IMR-90 (cell line): ENCODE measurements at regions not wholly inside any gene's neighbourhood (a gene's known extent, or its start where the extent isn't known, plus 50 kb on each side); places are given as distances from the start of the nearest gene placed in this dataset.
A peak's percentile ranks its signal among the peaks of the same experiment; 100 is the strongest.

Experiments
- ATAC-seq: fragments of 200-7000 bp; cut with Tn5 transposase; 2 replicates; pipeline ENCODE4 v1.9.1; 2020; ENCODE audit warnings: low read depth, mild to moderate bottlenecking, moderate library complexity
- BruUV-seq: library from RNA; stranded (reverse); fragments of 400-500 nt; replicated peaks from 2 replicates; lab custom pipeline; 2021; lab: Mats Ljungman, UMichigan
- CTCF ChIA-PET: fragments of 300-600 bp; formaldehyde crosslinking; extraction: SDS; loops from one replicate; lab custom pipeline; 2021; ENCODE audit warnings: antibody characterized with exemption; lab: Yijun Ruan, JAX
- POLR2A ChIA-PET: fragments of 300-600 bp; sonication (Branson Sonifier 250); formaldehyde crosslinking; loops from one replicate; lab custom pipeline; 2022; ENCODE audit warnings: antibody characterized with exemption; ENCODE audit not compliant: unreplicated experiment; lab: Charles Lee
- DNase-seq: peaks from one replicate; pipeline ENCODE4 v3.0.0; 2013
- H2AFZ ChIP-seq: replicated peaks from 2 replicates; pipeline ENCODE3; 2013; ENCODE audit warnings: low read length, mild to moderate bottlenecking; ENCODE audit not compliant: poor library complexity
- H2AK5ac ChIP-seq: 2 replicates; pipeline ENCODE4 v1.6.1; 2013; ENCODE audit warnings: low read depth, low read length, inconsistent platforms
- H2AK9ac ChIP-seq: replicated peaks from 2 replicates; pipeline ENCODE3; 2013; ENCODE audit warnings: mild to moderate bottlenecking, low read depth, low read length, moderate library complexity; ENCODE audit not compliant: poor library complexity
- H2BK120ac ChIP-seq: 2 replicates; pipeline ENCODE4 v1.6.1; 2013; ENCODE audit warnings: low read depth, low read length, inconsistent platforms
- H2BK15ac ChIP-seq: 3 replicates; pipeline ENCODE4 v1.6.1; 2013; ENCODE audit warnings: low read depth, low read length, inconsistent platforms
- H2BK20ac ChIP-seq: 2 replicates; pipeline ENCODE4 v1.6.1; 2013; ENCODE audit warnings: low read depth, mild to moderate bottlenecking, inconsistent platforms, low read length, moderate library complexity
- H2BK5ac ChIP-seq: 2 replicates; pipeline ENCODE4 v1.6.1; 2013; ENCODE audit warnings: mild to moderate bottlenecking, low read depth, low read length, inconsistent platforms; ENCODE audit not compliant: poor library complexity, severe bottlenecking
- H3K14ac ChIP-seq: replicated peaks from 2 replicates; pipeline ENCODE4 v1.6.1; 2013; ENCODE audit warnings: low read depth, low read length, inconsistent platforms
- H3K18ac ChIP-seq: 2 replicates; pipeline ENCODE4 v1.6.1; 2013; ENCODE audit warnings: low read depth, low read length, control low read depth
- H3K23ac ChIP-seq: 2 replicates; pipeline ENCODE4 v1.6.1; 2013; ENCODE audit warnings: low read depth, low read length, inconsistent platforms
- H3K27ac ChIP-seq: 2 replicates; pipeline ENCODE4 v1.5.1; 2013; ENCODE audit warnings: mild to moderate bottlenecking, control low read depth, low read length; ENCODE audit not compliant: insufficient read depth
- H3K27me3 ChIP-seq: 2 replicates; pipeline ENCODE4 v1.6.1; 2013; ENCODE audit warnings: low read length; ENCODE audit not compliant: control insufficient read depth, insufficient read depth
- H3K36me3 ChIP-seq: 2 replicates; pipeline ENCODE4 v1.6.1; 2013; ENCODE audit warnings: low read length, mixed read lengths; ENCODE audit not compliant: control insufficient read depth, insufficient read depth
- H3K4ac ChIP-seq: 2 replicates; pipeline ENCODE4 v1.6.1; 2013; ENCODE audit warnings: low read depth, low read length, inconsistent platforms
- H3K4me1 ChIP-seq: 2 replicates; pipeline ENCODE4 v1.6.1; 2013; ENCODE audit warnings: low read length, mixed read lengths; ENCODE audit not compliant: control insufficient read depth, insufficient read depth
- H3K4me2 ChIP-seq: 2 replicates; pipeline ENCODE4 v1.6.1; 2013; ENCODE audit warnings: low read depth, mild to moderate bottlenecking, control low read depth, low read length, moderate library complexity
- H3K4me3 ChIP-seq: 2 replicates; pipeline ENCODE4 v1.5.1; 2013; ENCODE audit warnings: low read depth, mild to moderate bottlenecking, control low read depth, low read length, moderate library complexity; ENCODE audit not compliant: insufficient read depth
- H3K56ac ChIP-seq: 2 replicates; pipeline ENCODE4 v1.6.1; 2013; ENCODE audit warnings: low read length, inconsistent platforms; ENCODE audit not compliant: insufficient read depth; ENCODE audit errors: extremely low read depth
- H3K79me1 ChIP-seq, 2 experiments: 2 replicates each; pipeline ENCODE4 v1.6.1; 2013; ENCODE audit warnings: low read length in 2 of 2, inconsistent platforms in 1 of 2, low read depth in 1 of 2
- H3K9ac ChIP-seq: 2 replicates; pipeline ENCODE4 v1.6.1; 2013; ENCODE audit warnings: low read depth, low read length, control low read depth
- H3K9me1 ChIP-seq: 2 replicates; pipeline ENCODE4 v1.6.1; 2013; ENCODE audit warnings: low read length, inconsistent platforms; ENCODE audit not compliant: insufficient read depth
- H3K9me3 ChIP-seq: 2 replicates; pipeline ENCODE4 v1.6.1; 2013; ENCODE audit warnings: low read length; ENCODE audit not compliant: control insufficient read depth, insufficient read depth
- H4K20me1 ChIP-seq: 2 replicates; pipeline ENCODE4 v1.6.1; 2013; ENCODE audit warnings: low read length, inconsistent platforms; ENCODE audit not compliant: insufficient read depth
- H4K5ac ChIP-seq: 2 replicates; pipeline ENCODE4 v1.6.1; 2013; ENCODE audit warnings: mild to moderate bottlenecking, low read depth, low read length, control low read depth
- H4K8ac ChIP-seq, 2 experiments: 2 replicates each; pipeline ENCODE4 v1.6.1; 2013; ENCODE audit warnings: low read depth in 2 of 2, low read length in 2 of 2, control low read depth in 1 of 2, inconsistent platforms in 1 of 2
- H4K91ac ChIP-seq: 2 replicates; pipeline ENCODE4 v1.6.1; 2013; ENCODE audit warnings: low read depth, low read length, inconsistent platforms; ENCODE audit not compliant: insufficient read depth
- CEBPB ChIP-seq: IDR thresholded peaks from 2 replicates; pipeline ENCODE4 v1.6.1; 2012; ENCODE audit warnings: low read depth, low read length, improper control_type of control experiment
- RAD21 ChIP-seq: IDR thresholded peaks from 2 replicates; pipeline ENCODE4 v1.6.1; 2012; ENCODE audit warnings: low read length, improper control_type of control experiment
- USF2 ChIP-seq: fragments of 150-350 bp; IDR thresholded peaks from 2 replicates; pipeline ENCODE4 v1.6.1; 2017; ENCODE audit warnings: mild to moderate bottlenecking, antibody characterized with exemption, low read length, low read depth
- WGBS, 2 experiments: methylation state at CpG; one replicate each; pipeline versions ENCODE4 v1.1.5 to v1.1.7; 2013; ENCODE audit warnings: missing lambda C conversion rate in 2 of 2; ENCODE audit not compliant: insufficient read length in 1 of 2; ENCODE audit errors: extremely low coverage in 2 of 2; 5-methylcytosine and 5-hydroxymethylcytosine counted together
- dilution Hi-C: fragments of 300-500 bp; cut with HindIII; formaldehyde crosslinking; loops from one replicate; pipeline ENCODE4 v1.14.3; 2018; ENCODE audit warnings: low sequenced_read_pairs; ENCODE audit not compliant: unreplicated experiment
- in situ Hi-C: fragments of 300-500 bp; cut with MboI; formaldehyde crosslinking; loops from 3 replicates; pipeline ENCODE4 v1.14.3; 2019; ENCODE audit warnings: low sequenced_read_pairs, inconsistent platforms, mixed read lengths
- intact Hi-C: fragments of 100-400 bp; cut with micrococcal nuclease; formaldehyde crosslinking; loops from 2 replicates; pipeline ENCODE4 v1.10.0; 2022

GRCh38 chr10:31118556-31118955 is 86.9 kb upstream of the ZNF438 start:
- Histone ChIP-seq H3K18ac (peak overlapping the region; percentile 6; the same call in 1 of the 2 replicates), H3K14ac (peak overlapping the region; percentile 61), H4K20me1 (no peaks in the 10 kb centered on the region), H2AFZ (peak overlapping the region; percentile 2), H4K8ac (peak overlapping the region in 1 of 2 experiments; percentile 7; a peak in 1 of 4 replicates), H3K4me2 (no peak overlapping the region), H3K79me1 (peaks cover 0 to 4% of the 10 kb centered on the region in 2 experiments; a peak in 2 of 4 replicates), H3K9ac (no peak overlapping the region), H2BK5ac (peak overlapping the region; percentile 41), H2BK15ac (peak overlapping the region; percentile 68; the same call in 1 of the 3 replicates), H2AK5ac (no peak overlapping the region), H3K4me1 (peaks cover 15% of the 10 kb centered on the region), H4K91ac (peak overlapping the region; percentile 30), H2BK120ac (peak overlapping the region; percentile 92; the same call in 1 of the 2 replicates), H4K5ac (no peak overlapping the region), H3K27me3 (no peaks in the 10 kb centered on the region), H2BK20ac (peak overlapping the region; percentile 89; the same call in 1 of the 2 replicates), H3K9me1 (peaks cover 10% of the 10 kb centered on the region; the same call in 1 of the 2 replicates), H3K9me3 (0 out of 2 replicates have a peak, but pooled peaks cover 2% of the 10 kb centered on the region), H3K4ac (peak overlapping the region; percentile 62; the same call in 1 of the 2 replicates), H2AK9ac (no peak overlapping the region), H3K56ac (no peak overlapping the region), H3K23ac (no peak overlapping the region), H3K36me3 (no peaks in the 10 kb centered on the region), H3K27ac (no peak overlapping the region), H3K4me3 (no peak overlapping the region)
- TF ChIP-seq RAD21 (0 out of 2 replicates have a peak, but pooled peaks have one; percentile 7), USF2 (no peak), CEBPB (no peak)
- no TSS peak for BruUV-seq
- WGBS, 2 experiments = no CpG with 5 or more reads among the region's 3 CpGs
- DNase-seq = peak; percentile 62
- intact Hi-C loops (no loop called here), dilution Hi-C loops (no loop called here), in situ Hi-C loops (no loop called here)
- ATAC-seq = peak; percentile 36; the same call in 1 of the 2 replicates
- POLR2A ChIA-PET = no interaction called here
- CTCF ChIA-PET = no interaction called here
